ENCODE measurements at regions not wholly inside any gene's neighbourhood (a gene's known extent, or its start where the extent isn't known, plus 50 kb on each side); places are given as distances from the start of the nearest gene placed in this dataset.

DNA sequence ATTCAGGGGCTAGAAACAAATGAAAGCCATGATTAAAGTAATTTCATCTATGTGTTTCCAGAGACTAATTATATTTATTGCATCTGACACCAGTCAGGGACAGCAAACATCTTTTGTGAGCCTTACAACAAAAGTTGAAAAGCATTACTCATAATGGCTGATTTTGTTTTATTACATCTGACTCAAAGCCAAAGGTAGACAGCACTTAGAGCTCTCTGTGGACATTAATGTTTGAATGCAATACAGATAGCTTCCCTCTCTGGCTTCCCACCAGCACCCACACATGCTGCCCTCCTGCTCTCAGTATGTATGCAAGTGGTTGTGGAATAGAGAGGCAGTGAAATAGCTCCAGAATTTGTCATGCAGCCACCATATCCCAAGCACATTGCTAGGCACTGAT, 198.7 kb downstream of the SETD4 start:
- H3K27ac ChIP-seq (ENCODE audit: low read depth, low read length) = no peak overlapping the region

DNA sequence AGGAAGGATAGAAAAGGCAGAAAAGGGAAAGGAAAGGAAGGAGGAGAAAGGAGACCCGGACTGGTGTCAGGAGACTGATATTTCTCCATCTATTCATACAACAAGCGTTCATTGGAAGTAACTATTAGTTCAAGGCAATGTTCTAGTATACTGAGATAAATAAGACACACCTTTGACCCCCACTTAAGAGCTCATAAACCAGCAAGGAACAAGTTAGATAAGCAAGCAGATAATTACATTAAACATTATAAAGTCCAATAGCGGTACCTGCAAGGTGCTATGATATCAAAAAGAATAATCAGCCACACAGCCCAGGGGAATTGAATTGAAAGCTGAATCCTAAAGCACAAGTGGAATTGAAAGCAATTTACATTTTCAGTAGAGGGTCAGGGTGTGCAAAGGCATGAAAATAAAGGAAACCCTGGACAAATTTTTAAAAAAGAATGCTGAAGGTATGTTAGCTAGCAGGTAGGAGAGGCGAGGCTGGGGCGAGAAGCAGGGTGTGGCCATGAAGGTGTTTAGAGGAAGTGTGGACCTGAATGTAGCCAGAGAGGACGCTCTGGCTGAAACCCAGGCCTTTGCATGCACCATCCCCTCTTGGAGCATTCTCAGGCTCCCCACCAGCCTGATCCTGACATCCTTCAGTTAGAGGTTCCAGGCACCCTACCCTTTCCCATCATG, 200.0 kb downstream of the SETD4 start:
- WGBS, 3 donors = 81 to 91% (median 87%) methylated on average over 6 of the region's 6 CpGs
- H3K27ac ChIP-seq (ENCODE audit: low read depth, low read length) = no peak overlapping the region

DNA sequence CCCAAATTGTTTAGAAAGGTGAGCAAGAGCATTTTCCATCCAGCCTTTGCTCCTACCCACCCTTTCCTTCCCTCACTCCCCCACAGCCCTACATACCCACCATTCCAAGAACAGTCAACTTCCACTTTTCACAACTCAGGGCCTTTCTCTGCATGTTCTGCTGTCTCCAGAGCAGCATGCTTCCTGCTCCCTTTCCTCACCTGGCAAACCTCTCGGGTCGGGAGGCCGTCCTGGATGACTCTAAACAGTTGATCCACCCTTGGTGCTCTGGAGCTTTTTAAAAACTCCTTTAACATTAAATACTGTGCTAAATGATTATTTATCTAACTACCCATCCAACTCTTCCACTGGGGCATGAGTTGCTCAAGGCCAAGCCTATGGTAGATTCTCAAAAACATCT, 200.6 kb downstream of the SETD4 start:
- 60 to 83% (median 82%) methylated on average over 3 of the region's 3 CpGs for WGBS, 3 donors
- H3K27ac ChIP-seq (ENCODE audit: low read depth, low read length) = no peak overlapping the region

DNA sequence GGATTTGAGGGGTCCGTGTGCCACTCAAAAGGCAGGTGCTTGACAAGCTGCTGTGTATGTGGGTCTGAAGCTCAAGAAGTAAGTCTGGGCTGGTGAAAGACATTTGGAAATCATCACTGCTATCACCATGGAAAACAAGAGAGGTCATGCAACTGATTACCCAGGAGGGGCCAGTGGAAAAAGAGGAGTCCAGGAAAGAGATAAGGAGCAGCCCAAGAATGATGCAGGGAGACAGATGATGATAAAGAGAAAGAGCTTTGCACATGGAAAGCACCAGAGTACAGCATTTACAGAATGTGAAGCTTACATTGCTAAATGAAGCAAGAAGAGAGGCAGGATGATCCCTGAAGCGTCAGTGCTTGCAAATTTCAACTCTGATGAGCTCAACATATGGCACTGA, 203.2 kb downstream of the SETD4 start:
- no peak overlapping the region for H3K27ac ChIP-seq (ENCODE audit: low read depth, low read length)
- WGBS, 3 donors = 67 to 79% (median 77%) methylated on average over 2 of the region's 2 CpGs

DNA sequence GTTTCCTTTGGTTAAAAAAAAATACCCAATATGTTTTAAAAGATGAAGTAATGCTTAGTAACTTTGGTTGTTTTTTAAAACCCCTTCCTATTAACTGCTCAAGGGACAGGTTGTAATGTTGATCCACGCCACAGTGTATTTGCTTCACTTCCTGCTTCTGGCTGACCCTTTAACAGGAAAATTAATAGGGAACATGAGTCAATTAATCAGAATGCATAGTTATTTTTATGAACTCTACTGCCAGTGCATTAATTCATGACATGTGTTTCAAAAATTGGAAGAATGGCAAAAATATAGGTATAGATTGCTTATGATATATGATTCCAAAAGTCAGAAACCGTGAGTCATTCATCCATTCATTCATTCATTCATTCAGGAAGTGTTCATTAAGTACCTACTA, 204.8 kb downstream of the SETD4 start:
- 57 to 62% (median 58%) methylated on average over 2 of the region's 2 CpGs for whole genome bisulfite sequencing, 3 donors
- H3K27ac ChIP-seq (ENCODE audit: low read depth, low read length) = no peak overlapping the region

DNA sequence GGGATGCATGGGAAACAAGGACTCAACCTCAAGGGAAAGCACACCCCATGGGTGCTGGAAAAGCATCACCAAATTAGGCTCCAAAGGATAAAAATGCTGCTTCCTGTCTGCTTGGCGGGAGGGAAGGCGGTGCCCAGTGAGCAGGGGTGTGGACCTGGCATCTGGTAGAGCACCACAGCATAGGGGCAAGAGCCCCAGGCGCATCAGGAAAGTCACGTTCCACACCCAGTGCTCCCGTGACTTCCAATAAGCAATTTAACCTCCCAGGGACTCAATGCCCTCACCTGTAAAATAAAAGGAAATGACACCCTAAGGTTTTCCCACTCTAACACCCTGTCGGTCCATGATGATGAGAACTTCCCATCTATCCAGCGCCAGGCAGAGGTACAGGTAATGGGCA, 206.0 kb downstream of the SETD4 start:
- H3K27ac ChIP-seq (ENCODE audit: low read depth, low read length) = no peak overlapping the region

DNA sequence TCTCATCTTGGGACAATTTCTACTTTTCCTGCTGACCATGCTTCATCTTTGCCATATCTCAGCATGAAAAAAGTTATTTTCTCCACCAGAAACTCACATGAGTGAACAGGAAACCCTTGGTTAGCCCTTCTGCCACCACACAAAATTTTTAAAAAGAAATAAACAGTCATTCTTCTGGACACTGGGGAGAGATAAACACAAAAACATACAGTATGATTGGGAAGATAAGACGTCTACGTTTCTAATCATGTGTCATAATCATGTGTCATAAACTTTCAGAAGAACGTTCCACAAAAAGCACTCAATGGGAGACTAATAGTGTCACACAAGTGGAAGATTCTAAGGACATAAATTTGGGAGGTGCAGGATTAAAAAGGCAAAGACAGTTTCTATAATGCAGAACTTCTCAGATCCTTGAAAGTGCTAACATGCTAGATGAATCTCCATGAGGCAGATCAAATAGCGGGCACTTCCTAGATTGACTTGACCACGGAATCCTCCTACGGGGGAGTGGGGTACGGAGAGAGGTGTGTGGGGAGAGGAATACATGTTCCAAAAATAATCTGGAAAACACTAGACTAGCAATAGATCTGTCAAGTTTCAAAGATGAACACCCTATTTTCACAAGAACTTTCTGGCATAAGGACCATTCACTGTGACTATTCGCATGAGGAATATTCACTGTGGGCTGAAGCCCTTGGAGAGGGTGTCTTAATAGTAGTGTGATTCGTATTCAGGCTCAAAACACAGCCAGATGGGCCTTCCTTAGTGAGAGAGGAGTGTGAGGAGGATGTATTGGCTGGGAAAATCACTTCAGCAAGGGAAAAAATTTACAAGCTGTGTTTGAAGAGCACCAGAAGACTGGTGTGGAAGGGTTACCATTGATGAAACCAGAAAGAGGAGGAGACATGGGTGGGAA, 206.7 kb downstream of the SETD4 start:
- 59 to 75% (median 63%) methylated on average over 9 of the region's 9 CpGs for WGBS, 3 donors
- H3K27ac ChIP-seq (ENCODE audit: low read depth, low read length) = no peak overlapping the region

More for the DNA sequence above, 206.0 kb downstream of the SETD4 start:
- WGBS, 3 donors = 88 to 89% (median 89%) methylated on average over 7 of the region's 7 CpGs

DNA sequence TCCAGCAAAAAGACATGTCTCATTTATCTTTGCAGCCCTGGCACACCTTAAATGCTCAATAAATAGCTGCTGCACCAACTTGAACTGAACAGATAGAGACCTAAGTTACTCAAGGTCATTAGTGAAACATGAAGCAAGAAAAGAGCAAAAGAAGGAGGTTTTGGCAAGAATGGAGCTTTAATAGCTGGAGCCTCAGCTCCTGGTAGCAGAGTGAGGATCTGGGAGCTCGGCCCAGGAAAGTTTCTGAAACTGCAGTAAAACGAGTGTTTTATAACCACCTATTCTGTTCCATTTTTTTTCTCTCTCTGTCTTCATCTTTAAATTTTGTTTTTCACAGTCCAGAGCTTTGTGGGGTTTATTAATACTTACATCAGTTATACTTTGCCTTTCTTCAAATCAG, 207.5 kb downstream of the SETD4 start:
- 54 to 68% (median 56%) methylated on average over 2 of the region's 2 CpGs for WGBS, 3 donors
- H3K27ac ChIP-seq (ENCODE audit: low read depth, low read length) = no peak overlapping the region

DNA sequence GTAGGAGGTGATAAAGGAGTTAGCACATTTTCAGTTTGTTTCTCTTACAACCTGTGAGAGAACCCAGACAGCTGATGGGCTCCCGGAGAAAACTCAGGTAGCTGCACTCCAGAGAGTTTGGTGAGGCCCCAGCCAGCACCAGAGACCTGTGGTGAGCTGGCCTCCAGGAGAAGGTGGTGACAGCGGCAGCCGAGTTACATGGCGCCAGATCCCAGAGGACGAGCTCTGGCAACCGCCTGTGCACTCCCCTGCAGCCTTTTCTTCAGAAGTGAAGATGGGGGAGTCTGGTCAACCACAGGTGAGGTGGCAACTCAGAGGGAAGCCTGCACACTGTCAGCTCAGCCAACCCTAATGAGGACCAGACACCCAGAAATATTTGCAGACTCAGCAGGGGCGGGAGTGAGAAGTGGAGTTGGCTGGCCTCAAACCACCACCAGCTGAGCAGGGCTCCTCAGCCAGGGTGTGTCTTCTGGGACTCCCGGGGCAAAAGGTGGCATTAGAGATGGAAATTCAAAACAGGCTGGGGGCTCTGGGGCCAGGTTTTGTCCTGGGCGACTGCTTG, 209.7 kb downstream of the SETD4 start:
- H3K27ac ChIP-seq (ENCODE audit: low read depth, low read length) = no peak overlapping the region
- 66 to 77% (median 72%) methylated on average over 9 of the region's 9 CpGs for WGBS, 3 donors

DNA sequence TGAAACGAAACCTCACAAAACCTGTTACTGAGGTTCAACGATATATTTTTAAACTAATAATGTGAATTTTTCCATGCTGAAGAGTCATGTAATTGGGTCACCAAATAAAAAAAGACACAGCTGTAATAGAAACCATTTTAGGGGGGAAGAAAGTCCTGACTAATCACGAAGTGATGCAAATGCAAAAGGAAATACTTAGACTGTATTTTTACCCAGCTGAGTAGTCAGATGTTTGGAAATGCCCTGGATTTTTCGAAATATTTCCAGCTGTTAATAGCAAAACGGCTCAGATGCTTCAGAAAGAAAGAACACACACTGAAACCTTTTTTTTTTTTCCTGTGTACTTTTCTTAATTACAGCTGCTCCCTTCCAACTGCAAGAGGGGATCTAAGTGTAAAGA, 210.3 kb downstream of the SETD4 start:
- WGBS, 3 donors = 35 to 65% (median 36%) methylated on average over 5 of the region's 5 CpGs
- H3K27ac ChIP-seq (ENCODE audit: low read depth, low read length) = no peak overlapping the region

DNA sequence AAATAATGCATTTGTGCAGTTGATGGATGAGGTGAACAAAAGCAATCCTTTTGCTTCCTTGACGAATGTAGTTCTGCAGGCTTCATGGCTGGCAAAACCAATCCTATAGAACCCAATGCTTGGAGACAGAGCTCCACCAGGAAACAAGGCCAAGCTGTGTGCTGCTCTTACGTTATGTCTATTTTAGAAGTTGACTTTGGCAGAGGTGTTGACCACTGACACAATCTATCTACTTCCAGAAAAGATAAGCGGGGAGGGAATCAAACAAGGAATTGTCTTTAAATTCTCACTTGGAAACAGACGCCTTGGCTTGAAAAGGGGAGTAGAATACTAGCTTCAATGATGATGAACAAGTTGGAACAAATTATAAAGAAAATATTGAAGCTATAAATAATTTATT, 211.2 kb downstream of the SETD4 start:
- H3K27ac ChIP-seq (ENCODE audit: low read depth, low read length) = no peak overlapping the region
- WGBS, 3 donors = 60 to 62% (median 62%) methylated on average over 4 of the region's 4 CpGs

DNA sequence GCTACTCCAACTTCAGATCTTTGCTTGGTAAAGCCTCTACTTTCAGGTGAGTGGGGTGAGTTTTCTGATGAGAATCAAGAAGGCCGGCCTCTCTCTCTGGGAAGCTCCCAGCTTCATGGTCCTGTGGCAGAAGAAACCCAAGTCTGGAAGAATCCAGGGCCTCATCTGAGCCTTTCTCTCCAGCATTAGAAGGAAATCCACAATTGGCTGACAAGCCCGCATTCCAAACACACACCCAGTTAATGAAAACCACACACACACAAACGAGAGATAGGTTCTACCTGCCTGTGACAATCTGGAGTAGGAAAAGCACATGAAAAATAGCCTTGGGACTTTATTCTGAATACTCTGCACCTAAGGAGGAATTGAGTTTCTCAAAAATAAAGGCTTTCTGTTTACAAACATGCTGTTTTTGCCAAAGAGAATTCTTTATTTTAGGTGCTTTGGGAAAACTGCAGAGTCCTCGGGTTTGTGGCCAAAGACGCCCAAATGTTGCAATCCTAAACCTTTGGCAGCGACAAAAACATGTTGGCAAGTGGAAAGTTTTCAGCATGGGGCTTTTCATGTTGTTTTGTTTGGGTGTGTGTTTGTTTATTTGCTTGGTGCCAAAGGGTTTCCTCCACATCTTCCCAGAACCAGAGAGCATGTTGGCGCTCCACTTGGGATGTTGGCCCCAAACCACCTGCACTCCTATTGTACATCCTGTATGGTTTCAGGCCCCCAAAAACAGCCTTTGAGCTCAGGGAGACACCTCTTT, 216.2 kb downstream of the SETD4 start:
- WGBS, 3 donors = 63 to 75% (median 69%) methylated on average over 7 of the region's 7 CpGs
- no peak overlapping the region for H3K27ac ChIP-seq (ENCODE audit: low read depth, low read length)

DNA sequence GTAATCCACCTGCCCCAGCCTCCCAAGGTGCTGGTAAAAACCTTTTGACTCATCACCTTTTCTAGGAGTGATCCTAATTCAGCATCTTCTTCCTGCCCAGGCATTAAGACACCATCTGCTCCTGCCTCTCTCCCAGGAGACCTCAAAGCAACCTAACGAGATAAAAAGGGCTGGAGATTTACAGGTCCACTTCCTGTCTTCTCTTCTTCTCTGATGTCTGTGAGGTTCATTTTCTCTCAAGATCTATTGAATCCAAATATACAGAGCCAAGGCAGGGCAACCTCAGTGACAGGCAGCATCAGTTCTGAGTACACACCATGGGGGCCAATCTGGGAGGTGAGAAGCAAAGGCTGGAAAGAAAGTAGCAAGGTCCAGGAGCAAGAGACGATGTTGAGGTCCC, 219.4 kb downstream of the SETD4 start:
- no peak overlapping the region for H3K27ac ChIP-seq (ENCODE audit: low read depth, low read length)
- WGBS, 3 donors = 73 to 80% (median 73%) methylated on average over 2 of the region's 2 CpGs

DNA sequence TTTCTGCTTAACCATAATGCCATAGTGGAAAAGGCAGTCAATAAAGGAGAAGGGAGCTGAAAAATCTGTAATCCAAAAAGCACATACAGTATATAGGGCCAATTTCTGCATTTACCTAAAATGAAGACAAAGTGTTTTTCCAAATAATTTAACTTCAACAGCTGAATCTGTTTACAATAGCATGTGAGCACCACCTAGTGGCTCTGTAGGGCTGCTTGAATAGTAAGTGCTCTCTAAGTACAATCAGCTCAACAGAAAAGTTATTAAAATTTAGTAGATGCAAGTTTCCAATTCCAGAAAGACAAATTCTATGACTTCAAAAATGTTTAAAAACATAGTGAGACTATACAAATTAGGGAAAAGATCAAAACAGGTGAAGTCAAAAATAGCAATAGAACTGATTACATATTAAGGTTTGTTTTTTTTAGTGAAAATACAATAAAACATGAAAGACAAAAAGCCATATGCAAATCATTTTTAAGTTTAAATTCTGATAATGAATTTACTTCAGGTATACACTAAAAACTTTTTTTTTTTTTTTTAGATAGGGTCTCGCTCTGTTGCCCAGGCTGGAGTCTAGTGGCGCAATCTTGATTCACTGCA, 220.0 kb downstream of the SETD4 start:
- H3K27ac ChIP-seq (ENCODE audit: low read depth, low read length) = no peak overlapping the region
- WGBS, 3 donors = 96 to 100% (median 96%) methylated on average over 2 of the region's 2 CpGs

DNA sequence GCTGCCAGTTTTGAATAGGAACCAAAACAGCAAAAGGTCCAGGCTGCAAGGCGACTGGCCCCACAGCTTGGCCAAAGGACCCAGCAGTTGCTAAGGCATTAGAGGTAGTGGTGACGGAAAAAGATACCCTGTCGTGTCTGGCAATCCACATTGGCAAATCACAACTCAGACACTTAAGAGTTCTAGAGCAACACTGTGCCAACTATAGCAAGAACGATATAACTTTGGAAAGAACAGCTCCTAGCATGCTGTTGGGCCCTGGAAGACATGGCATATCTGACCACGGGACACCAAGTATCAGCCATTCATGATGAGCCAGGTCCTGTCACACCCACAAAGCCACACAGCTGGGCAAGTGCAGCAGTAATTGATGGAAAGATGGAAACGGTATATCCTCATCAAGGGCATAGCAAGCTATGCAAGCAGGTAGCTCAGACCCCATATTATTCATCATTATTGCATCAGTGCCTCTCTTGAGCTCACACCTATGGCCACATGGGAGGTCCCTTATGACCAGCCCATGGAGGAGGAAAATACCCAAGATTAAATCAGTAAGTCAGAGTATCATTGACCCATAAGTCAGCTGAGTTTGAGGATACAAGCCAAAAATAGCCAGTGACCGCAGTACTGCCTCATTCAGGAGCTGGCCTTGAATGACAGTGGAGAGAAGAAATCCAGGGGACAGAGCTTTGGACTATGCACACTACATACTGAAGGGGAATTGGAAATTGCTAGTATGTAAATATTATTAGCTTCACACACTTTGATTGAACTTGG, 221.2 kb downstream of the SETD4 start:
- H3K27ac ChIP-seq (ENCODE audit: low read depth, low read length) = no peak overlapping the region
- 86 to 90% (median 88%) methylated on average over 7 of the region's 7 CpGs for WGBS, 3 donors

DNA sequence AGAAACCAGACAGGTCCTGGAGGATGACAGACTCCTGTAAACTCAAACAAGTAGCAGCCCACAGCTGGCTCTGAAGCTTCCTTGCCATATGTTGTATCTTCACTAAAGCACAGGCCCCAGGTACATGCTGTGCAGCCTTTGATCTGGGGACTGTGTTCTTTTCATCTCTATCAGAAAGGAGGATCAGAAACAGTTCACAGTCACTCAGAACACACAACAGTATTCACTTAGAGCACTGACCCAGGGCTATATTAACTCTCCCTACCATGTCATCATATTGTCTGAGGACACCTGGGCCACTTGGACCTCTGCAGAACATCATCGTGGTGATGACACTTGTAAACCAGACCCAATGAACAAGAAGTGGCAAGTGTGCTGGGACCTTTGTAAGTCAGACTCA, 222.0 kb downstream of the SETD4 start:
- 70 to 81% (median 70%) methylated on average over 1 of the region's 1 CpG for WGBS, 3 donors

DNA sequence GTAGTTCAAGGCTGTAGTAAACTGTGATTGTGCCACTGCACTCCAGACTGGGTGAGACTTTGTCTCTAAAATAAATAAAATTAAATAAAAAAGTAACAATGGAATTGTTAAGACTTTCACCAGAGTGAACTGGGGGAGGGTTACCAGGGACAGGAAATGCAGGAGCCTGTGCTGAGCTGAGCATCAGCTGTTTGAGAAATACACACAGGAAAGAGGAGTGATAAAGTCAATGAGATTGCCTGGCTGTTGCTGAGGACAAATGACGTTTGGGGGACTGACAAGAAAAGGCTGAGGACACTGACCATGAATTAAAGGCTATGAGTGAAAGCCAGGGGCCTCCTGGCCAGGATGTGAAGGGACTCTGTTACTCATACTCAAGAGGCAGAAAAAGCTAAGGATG, 226.3 kb downstream of the SETD4 start:
- WGBS, 3 donors = 8 to 24% (median 11%) methylated on average over 1 of the region's 1 CpG
- no peak overlapping the region for H3K27ac ChIP-seq (ENCODE audit: low read depth, low read length)

More for the DNA sequence above, 222.0 kb downstream of the SETD4 start:
- no peak overlapping the region for H3K27ac ChIP-seq (ENCODE audit: low read depth, low read length)

DNA sequence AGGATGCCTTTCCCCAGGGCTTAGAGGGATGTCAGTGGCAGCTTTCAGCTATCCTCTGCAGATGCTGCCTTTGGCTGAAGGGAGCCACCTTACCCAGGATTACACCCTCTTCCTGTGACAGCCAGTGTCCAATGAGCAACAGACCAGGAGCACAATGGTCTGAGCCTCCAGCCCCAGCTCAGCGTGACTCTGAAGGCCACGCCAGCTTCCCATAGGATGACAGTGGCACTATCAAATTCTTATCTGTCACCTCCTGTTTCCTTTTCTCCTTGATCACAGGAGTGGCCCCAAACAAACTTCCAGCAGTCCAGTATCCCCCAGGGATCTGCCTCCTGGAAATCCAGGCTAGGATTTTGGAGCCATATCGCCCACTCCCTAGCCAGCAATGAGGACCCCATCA, 226.9 kb downstream of the SETD4 start:
- 69 to 82% (median 74%) methylated on average over 3 of the region's 3 CpGs for WGBS, 3 donors
- H3K27ac ChIP-seq (ENCODE audit: low read depth, low read length) = no peak overlapping the region
